SK-N-MC (cell line): ENCODE measurements at regions not wholly inside any gene's neighbourhood (a gene's known extent, or its start where the extent isn't known, plus 50 kb on each side); places are given as distances from the start of the nearest gene placed in this dataset.

ENCODE experiments used
- EZH2 ChIP-seq: fragments of 200-600 bp; sonication (generic); IDR thresholded peaks from one replicate; pipeline ENCODE4 v1.6.1; 2017; ENCODE audit warnings: antibody characterized with exemption
- FOXP2 ChIP-seq: optimal IDR thresholded peaks from 2 replicates; pipeline ENCODE3; 2011; ENCODE audit warnings: mild to moderate bottlenecking, moderate library complexity; ENCODE audit not compliant: insufficient read depth; ENCODE audit errors: extremely low read length, control extremely low read depth
- POLR2AphosphoS5 ChIP-seq: IDR thresholded peaks from 2 replicates; pipeline ENCODE4 v1.6.1; 2012; ENCODE audit warnings: mild to moderate bottlenecking, low read depth, low read length, borderline replicate concordance

DNA sequence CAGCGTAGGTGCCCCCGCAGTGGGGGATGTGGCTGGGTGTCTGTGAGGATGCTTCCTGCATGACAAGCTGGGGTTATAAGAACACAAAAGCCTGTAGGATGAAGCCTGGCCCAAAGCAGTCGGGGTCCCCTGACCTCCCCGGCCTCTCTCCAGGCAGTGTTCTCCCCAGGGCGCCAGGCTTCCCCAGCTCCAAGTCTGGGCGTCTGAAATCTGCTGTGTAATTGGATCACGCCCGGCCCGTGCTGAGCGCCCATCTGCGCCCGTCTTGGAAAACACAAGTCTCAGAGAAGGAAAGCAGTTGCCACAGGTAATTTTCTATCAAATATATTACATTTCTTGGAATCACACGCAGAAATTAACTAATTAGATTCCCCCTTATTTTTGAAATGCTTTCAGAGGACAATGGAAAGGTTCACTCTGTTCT, 233.3 kb downstream of the CTTN start:
- TF ChIP-seq EZH2 (no peak), POLR2AphosphoS5 (no peak), FOXP2 (no peak)
